ENCODE measurements at regions not wholly inside any gene's neighbourhood (a gene's known extent, or its start where the extent isn't known, plus 50 kb on each side); places are given as distances from the start of the nearest gene placed in this dataset.
"Not testable (repeated sequence)": the region's sequence is repeated elsewhere in the genome, so short reads cannot be mapped to it uniquely, and the experiment has no call there.

DNA sequence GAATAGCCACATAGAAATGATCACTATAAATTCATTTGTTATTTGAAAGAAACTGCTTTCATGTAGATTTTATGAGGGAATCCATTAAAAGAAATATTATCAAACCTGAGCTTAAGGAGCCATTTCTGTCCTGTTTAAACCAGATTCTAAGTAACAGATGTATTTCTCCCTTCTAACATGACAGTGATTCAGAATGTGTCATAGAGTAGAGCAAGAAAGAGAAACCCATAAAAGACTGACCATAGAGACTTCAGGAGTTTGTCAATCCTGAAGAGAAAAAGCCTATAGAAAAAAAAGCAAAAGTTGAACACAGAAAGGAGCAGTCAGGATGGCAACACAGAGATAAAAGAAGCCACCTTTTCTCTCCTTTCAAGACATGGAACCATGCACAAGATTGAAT, 390.6 kb downstream of the PRIM2 start:
- H3K27me3 Mint-ChIP-seq; H3K9me3 Mint-ChIP-seq; H3K4me3 Mint-ChIP-seq; H3K4me1 Mint-ChIP-seq (ENCODE audit: low read depth); H3K36me3 Mint-ChIP-seq (ENCODE audit: low read depth); intact Hi-C loops (cut with micrococcal nuclease); H3K27ac Mint-ChIP-seq: not testable (repeated sequence)

- H3K27ac Mint-ChIP-seq; H3K4me1 Mint-ChIP-seq (ENCODE audit: low read depth); H3K4me3 Mint-ChIP-seq; H3K9me3 Mint-ChIP-seq; H3K36me3 Mint-ChIP-seq (ENCODE audit: low read depth); intact Hi-C loops (cut with micrococcal nuclease); H3K27me3 Mint-ChIP-seq: not testable (repeated sequence)
These were observed 405.1 kb downstream of the PRIM2 start for GRCh38 chr6:57722546-57722945.

GRCh38 chr6:57723815-57724401, 406.5 kb downstream of the PRIM2 start:
- H3K36me3 Mint-ChIP-seq (ENCODE audit: low read depth); H3K9me3 Mint-ChIP-seq; H3K27me3 Mint-ChIP-seq; intact Hi-C loops (cut with micrococcal nuclease); H3K4me1 Mint-ChIP-seq (ENCODE audit: low read depth); H3K27ac Mint-ChIP-seq; H3K4me3 Mint-ChIP-seq: not testable (repeated sequence)

- H3K9me3 Mint-ChIP-seq; H3K36me3 Mint-ChIP-seq (ENCODE audit: low read depth); H3K4me1 Mint-ChIP-seq (ENCODE audit: low read depth); H3K27me3 Mint-ChIP-seq; intact Hi-C loops (cut with micrococcal nuclease); H3K4me3 Mint-ChIP-seq; H3K27ac Mint-ChIP-seq: not testable (repeated sequence)
These were observed 412.0 kb downstream of the PRIM2 start for GRCh38 chr6:57729407-57729806.

DNA sequence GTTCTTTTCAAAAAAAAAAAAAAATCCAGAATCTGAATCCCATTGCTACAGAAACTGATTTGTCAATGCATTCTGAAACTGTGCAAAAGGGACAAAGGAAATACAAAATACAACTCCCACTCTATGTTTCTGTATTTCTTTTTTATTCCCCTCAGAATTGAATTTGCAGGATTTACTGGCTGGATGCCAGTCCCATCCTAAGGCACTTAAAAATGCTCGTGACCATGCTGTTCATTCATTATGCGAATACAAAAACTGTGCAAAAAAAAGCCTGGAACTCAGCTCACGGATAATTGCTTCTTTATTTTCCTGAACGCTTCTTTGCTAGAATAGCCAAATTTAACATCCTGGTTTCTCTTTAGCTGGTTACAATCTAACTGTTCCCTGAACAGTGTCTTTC, 413.3 kb downstream of the PRIM2 start:
- intact Hi-C loops (cut with micrococcal nuclease); H3K4me3 Mint-ChIP-seq; H3K36me3 Mint-ChIP-seq (ENCODE audit: low read depth); H3K4me1 Mint-ChIP-seq (ENCODE audit: low read depth); H3K27me3 Mint-ChIP-seq; H3K27ac Mint-ChIP-seq; H3K9me3 Mint-ChIP-seq: not testable (repeated sequence)

- H3K4me3 Mint-ChIP-seq; H3K36me3 Mint-ChIP-seq (ENCODE audit: low read depth); H3K27ac Mint-ChIP-seq; H3K4me1 Mint-ChIP-seq (ENCODE audit: low read depth); intact Hi-C loops (cut with micrococcal nuclease); H3K27me3 Mint-ChIP-seq: not testable (repeated sequence)
- H3K9me3 Mint-ChIP-seq: peaks cover 18% of the 10 kb centered on the region
These were observed 430.3 kb downstream of the PRIM2 start for GRCh38 chr6:57747716-57748115.

DNA sequence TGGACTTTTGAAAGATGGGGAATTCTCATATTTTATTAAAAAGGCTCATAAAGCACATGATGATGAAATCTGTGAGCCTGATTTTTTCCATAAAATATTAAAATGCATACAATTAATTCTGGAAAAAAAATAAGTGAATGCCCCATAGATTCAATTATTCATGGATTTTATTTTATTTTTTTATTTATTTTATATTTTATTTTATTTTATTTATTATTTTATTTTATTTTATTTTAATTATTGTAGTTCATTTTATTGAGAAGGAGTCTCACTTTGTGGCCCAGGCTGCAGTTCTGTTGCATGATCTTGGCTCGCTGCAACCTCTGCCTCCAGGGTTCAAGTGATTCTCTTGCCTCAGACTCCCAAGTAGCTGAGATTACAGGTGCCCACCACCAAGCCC, 442.4 kb downstream of the PRIM2 start:
- intact Hi-C loops (cut with micrococcal nuclease); H3K36me3 Mint-ChIP-seq (ENCODE audit: low read depth); H3K4me1 Mint-ChIP-seq (ENCODE audit: low read depth); H3K9me3 Mint-ChIP-seq; H3K4me3 Mint-ChIP-seq; H3K27me3 Mint-ChIP-seq; H3K27ac Mint-ChIP-seq: not testable (repeated sequence)

DNA sequence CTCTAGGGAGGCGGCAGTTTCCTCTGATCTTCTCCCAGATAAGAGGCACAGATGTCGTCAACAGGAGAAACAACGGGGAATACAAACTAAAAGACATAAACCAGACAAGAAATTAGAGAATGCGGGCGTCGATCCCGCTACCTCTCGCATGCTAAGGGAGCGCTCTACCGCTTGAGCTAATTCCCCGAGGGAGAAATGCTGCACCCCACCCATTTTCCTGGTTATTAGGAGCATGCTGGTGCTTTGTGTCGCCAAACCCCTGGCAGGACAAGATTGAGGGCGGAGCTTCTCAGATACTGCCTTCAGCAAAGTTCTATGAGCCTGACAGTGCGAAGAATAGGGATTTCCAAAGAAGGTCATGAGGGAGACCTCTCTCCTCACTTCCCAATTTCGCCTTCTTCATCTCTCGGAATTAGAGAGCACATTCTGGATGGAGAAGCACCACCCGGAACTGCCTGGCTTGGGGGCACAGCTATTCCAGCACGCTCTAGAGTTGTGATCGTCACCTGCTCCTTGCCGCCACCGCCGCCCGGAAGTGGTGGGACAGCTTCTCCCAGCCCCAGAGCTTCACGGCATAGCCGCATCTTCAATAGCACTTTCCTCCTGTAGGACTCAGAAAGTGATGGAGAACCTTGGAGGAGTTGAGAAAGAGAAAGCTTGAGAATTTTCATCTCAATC, 475.4 kb downstream of the PRIM2 start:
- peaks cover 16% of the 10 kb centered on the region for H3K9me3 Mint-ChIP-seq
- H3K36me3 Mint-ChIP-seq (ENCODE audit: low read depth); H3K4me3 Mint-ChIP-seq; H3K4me1 Mint-ChIP-seq (ENCODE audit: low read depth); intact Hi-C loops (cut with micrococcal nuclease); H3K27ac Mint-ChIP-seq: not testable (repeated sequence)
- H3K27me3 Mint-ChIP-seq: peaks cover 29% of the 10 kb centered on the region

DNA sequence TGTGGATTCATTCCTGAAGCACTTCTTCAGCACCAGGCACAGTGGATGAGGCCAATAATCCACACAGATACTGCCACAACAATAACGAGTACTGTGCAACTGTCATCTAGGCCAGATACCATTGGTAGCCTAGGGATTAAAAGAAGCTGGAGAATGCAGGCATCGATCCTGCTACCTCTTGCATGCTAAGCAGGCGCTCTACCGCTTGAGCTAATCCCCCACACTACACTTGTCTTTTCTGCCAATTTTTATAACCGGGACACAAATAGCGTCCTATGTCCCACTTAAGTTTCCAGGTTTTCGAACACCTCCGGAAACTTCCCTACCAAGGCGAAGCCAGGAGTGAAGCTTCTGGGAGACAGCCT, 475.9 kb downstream of the PRIM2 start:
- H3K4me1 Mint-ChIP-seq (ENCODE audit: low read depth); H3K36me3 Mint-ChIP-seq (ENCODE audit: low read depth); H3K4me3 Mint-ChIP-seq; intact Hi-C loops (cut with micrococcal nuclease); H3K27ac Mint-ChIP-seq: not testable (repeated sequence)
- H3K27me3 Mint-ChIP-seq: peaks cover 29% of the 10 kb centered on the region
- H3K9me3 Mint-ChIP-seq: peaks cover 16% of the 10 kb centered on the region

GRCh38 chr6:57799703-57800479, 482.5 kb downstream of the PRIM2 start:
- H3K4me3 Mint-ChIP-seq; H3K36me3 Mint-ChIP-seq (ENCODE audit: low read depth); H3K9me3 Mint-ChIP-seq; H3K27ac Mint-ChIP-seq; intact Hi-C loops (cut with micrococcal nuclease); H3K4me1 Mint-ChIP-seq (ENCODE audit: low read depth): not testable (repeated sequence)
- peaks cover 35% of the 10 kb centered on the region for H3K27me3 Mint-ChIP-seq

GRCh38 chr6:57808581-57808980, 491.2 kb downstream of the PRIM2 start:
- H3K4me1 Mint-ChIP-seq (ENCODE audit: low read depth); H3K9me3 Mint-ChIP-seq; intact Hi-C loops (cut with micrococcal nuclease); H3K36me3 Mint-ChIP-seq (ENCODE audit: low read depth); H3K27ac Mint-ChIP-seq; H3K4me3 Mint-ChIP-seq: not testable (repeated sequence)
- peaks cover 52% of the 10 kb centered on the region for H3K27me3 Mint-ChIP-seq

GRCh38 chr6:57809454-57809853, 492.0 kb downstream of the PRIM2 start:
- intact Hi-C loops (cut with micrococcal nuclease); H3K27ac Mint-ChIP-seq; H3K4me3 Mint-ChIP-seq; H3K4me1 Mint-ChIP-seq (ENCODE audit: low read depth); H3K36me3 Mint-ChIP-seq (ENCODE audit: low read depth); H3K9me3 Mint-ChIP-seq: not testable (repeated sequence)
- H3K27me3 Mint-ChIP-seq: peaks cover 55% of the 10 kb centered on the region

DNA sequence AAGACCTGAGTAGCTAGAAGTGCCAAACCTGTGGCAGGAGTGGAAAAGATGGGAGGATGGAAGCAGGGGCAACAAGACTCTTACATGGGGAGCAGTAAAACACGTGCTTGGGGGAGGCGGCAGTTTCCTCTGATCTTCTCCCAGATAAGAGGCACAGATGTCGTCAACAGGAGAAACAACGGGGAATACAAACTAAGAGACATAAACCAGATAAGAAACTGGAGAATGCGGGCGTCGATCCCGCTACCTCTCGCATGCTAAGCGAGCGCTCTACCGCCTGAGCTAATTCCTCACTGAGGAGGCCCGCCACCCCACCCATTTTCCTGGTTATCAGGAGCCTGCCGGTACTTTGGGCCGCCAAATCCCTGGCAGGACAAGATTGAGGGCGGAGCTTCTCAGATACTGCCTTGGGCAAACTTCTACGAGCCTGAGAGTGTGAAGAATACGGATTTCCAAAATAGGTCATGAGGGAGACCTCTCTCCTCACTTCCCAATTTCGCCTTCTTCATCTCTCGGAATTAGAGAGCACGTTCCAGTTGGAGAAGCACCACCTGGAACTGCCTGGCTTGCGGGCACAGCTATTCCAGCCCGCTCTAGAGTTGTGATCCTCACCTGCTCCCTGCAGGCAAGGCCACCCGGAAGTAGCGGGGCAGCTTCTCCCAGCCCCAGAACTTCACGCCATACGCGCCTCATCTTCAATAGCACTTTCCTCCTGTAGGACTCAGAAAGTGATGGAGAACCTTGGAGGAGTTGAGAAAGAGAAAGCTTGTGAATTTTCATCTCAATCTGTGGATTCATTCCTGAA, 496.0 kb downstream of the PRIM2 start:
- H3K36me3 Mint-ChIP-seq (ENCODE audit: low read depth); H3K9me3 Mint-ChIP-seq; intact Hi-C loops (cut with micrococcal nuclease); H3K4me1 Mint-ChIP-seq (ENCODE audit: low read depth); H3K4me3 Mint-ChIP-seq; H3K27ac Mint-ChIP-seq: not testable (repeated sequence)
- peaks cover 47% of the 10 kb centered on the region for H3K27me3 Mint-ChIP-seq

DNA sequence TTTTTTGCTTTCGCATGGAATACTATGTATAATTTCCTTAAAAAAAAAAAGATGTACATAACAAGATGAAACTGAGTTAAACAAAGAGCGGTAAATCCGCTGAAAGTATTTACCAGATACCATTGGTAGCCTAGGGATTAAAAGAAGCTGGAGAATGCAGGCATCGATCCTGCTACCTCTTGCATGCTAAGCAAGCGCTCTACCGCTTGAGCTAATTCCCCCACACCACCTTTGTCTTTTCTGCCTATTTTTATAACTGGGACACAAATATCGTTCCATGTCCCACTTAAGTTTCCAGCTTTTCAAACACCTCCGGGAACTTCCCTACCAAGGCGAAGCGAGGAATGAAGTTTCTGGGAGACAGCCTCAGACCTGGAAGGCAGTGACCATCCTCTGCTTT, 498.4 kb downstream of the PRIM2 start:
- H3K36me3 Mint-ChIP-seq (ENCODE audit: low read depth); H3K27ac Mint-ChIP-seq; H3K4me1 Mint-ChIP-seq (ENCODE audit: low read depth); H3K4me3 Mint-ChIP-seq; H3K9me3 Mint-ChIP-seq; intact Hi-C loops (cut with micrococcal nuclease): not testable (repeated sequence)
- H3K27me3 Mint-ChIP-seq: peaks cover 32% of the 10 kb centered on the region

All from dendritic cell treated with granulocyte-macrophage colony-stimulating factor and Interleukin-4, amounts not matched to agents 40 ng/mL and 50 ng/mL, for 4 days (primary cell).